ENCODE measurements at regions not wholly inside any gene's neighbourhood (a gene's known extent, or its start where the extent isn't known, plus 50 kb on each side); places are given as distances from the start of the nearest gene placed in this dataset.

GRCh38 chr6:16947375-16948015 is 154.4 kb upstream of the STMND1 start:
- H3K27ac ChIP-seq (ENCODE audit: low read depth, low read length), result no peak overlapping the region
- H3K4me3 ChIP-seq (ENCODE audit: low read length), result no peak overlapping the region
- H3K9me2 ChIP-seq (replicated peaks; ENCODE audit: control insufficient read depth, low read length), result no peaks in the 10 kb centered on the region
- no peaks in the 10 kb centered on the region for H3K27me3 ChIP-seq (ENCODE audit: control insufficient read depth, low read length)
- H3K36me3 ChIP-seq (ENCODE audit: control insufficient read depth, low read length), result no peaks in the 10 kb centered on the region
- no peaks in the 10 kb centered on the region for H4K20me1 ChIP-seq (ENCODE audit: control insufficient read depth, insufficient read depth, low read depth, low read length)
- TF ChIP-seq CTCF (IDR thresholded peaks at IDR 0.05; ENCODE audit: low read depth, low read length, poor library complexity, severe bottlenecking) (no peak), EZH2phosphoT487 (IDR thresholded peaks at IDR 0.05; ENCODE audit: borderline replicate concordance, low read length) (no peak)
- H3K9me3 ChIP-seq (ENCODE audit: control insufficient read depth, insufficient read depth, low read length), result no peaks in the 10 kb centered on the region
- H3K79me2 ChIP-seq (ENCODE audit: control insufficient read depth, low read length), result no peaks in the 10 kb centered on the region
- H3K4me2 ChIP-seq (ENCODE audit: low read length), result no peak overlapping the region
- H3K4me1 ChIP-seq (ENCODE audit: control insufficient read depth, low read length), result no peaks in the 10 kb centered on the region
- no peaks in the 10 kb centered on the region for H3F3A ChIP-seq (ENCODE audit: control insufficient read depth, insufficient read depth)

- no peaks in the 10 kb centered on the region for H3K27me3 ChIP-seq (ENCODE audit: control insufficient read depth, low read length)
- H3K27ac ChIP-seq (ENCODE audit: low read depth, low read length), result no peak overlapping the region
- H3K79me2 ChIP-seq (ENCODE audit: control insufficient read depth, low read length), result no peaks in the 10 kb centered on the region
- H3K36me3 ChIP-seq (ENCODE audit: control insufficient read depth, low read length), result no peaks in the 10 kb centered on the region
- H3K4me2 ChIP-seq (ENCODE audit: low read length), result no peak overlapping the region
- H3K9me3 ChIP-seq (ENCODE audit: control insufficient read depth, insufficient read depth, low read length), result no peaks in the 10 kb centered on the region
- no peaks in the 10 kb centered on the region for H3K9me2 ChIP-seq (replicated peaks; ENCODE audit: control insufficient read depth, low read length)
- TF ChIP-seq CTCF (IDR thresholded peaks at IDR 0.05; ENCODE audit: low read depth, low read length, poor library complexity, severe bottlenecking) (no peak), EZH2phosphoT487 (IDR thresholded peaks at IDR 0.05; ENCODE audit: borderline replicate concordance, low read length) (no peak)
- H3K4me3 ChIP-seq (ENCODE audit: low read length), result no peak overlapping the region
- no peaks in the 10 kb centered on the region for H3F3A ChIP-seq (ENCODE audit: control insufficient read depth, insufficient read depth)
- no peaks in the 10 kb centered on the region for H4K20me1 ChIP-seq (ENCODE audit: control insufficient read depth, insufficient read depth, low read depth, low read length)
- no peaks in the 10 kb centered on the region for H3K4me1 ChIP-seq (ENCODE audit: control insufficient read depth, low read length)
These were observed 157.3 kb upstream of the STMND1 start for GRCh38 chr6:16944596-16944995.

GRCh38 chr6:16939839-16940238 is 162.0 kb upstream of the STMND1 start:
- Histone ChIP-seq H3K9me2 (replicated peaks; ENCODE audit: control insufficient read depth, low read length) (no peaks in the 10 kb centered on the region), H3F3A (ENCODE audit: control insufficient read depth, insufficient read depth) (no peaks in the 10 kb centered on the region), H3K79me2 (ENCODE audit: control insufficient read depth, low read length) (no peaks in the 10 kb centered on the region), H3K36me3 (ENCODE audit: control insufficient read depth, low read length) (no peaks in the 10 kb centered on the region), H3K4me3 (ENCODE audit: low read length) (no peak overlapping the region), H4K20me1 (ENCODE audit: control insufficient read depth, insufficient read depth, low read depth, low read length) (no peaks in the 10 kb centered on the region), H3K4me2 (ENCODE audit: low read length) (no peak overlapping the region), H3K27me3 (ENCODE audit: control insufficient read depth, low read length) (0 out of 2 replicates have a peak, but pooled peaks cover 4% of the 10 kb centered on the region), H3K9me3 (ENCODE audit: control insufficient read depth, insufficient read depth, low read length) (no peaks in the 10 kb centered on the region), H3K27ac (ENCODE audit: low read depth, low read length) (no peak overlapping the region), H3K4me1 (ENCODE audit: control insufficient read depth, low read length) (no peaks in the 10 kb centered on the region)
- TF ChIP-seq CTCF (IDR thresholded peaks at IDR 0.05; ENCODE audit: low read depth, low read length, poor library complexity, severe bottlenecking), result no peak
- no peak for TF ChIP-seq EZH2phosphoT487 (IDR thresholded peaks at IDR 0.05; ENCODE audit: borderline replicate concordance, low read length)
